Kidney (tissue), 13 donors: ENCODE measurements at regions not wholly inside any gene's neighbourhood (a gene's known extent, or its start where the extent isn't known, plus 50 kb on each side); places are given as distances from the start of the nearest gene placed in this dataset.

ENCODE experiments used
- DNase-seq, 5 donors: peaks; one replicate each; pipeline ENCODE4 v3.0.0-alpha.2; 2013 to 2020
- FAIRE-seq: peaks from 2 replicates; lab custom pipeline; 2012; peaks lifted over from hg19 to GRCh38; lab: Jason Lieb, UNC
- H3K27ac ChIP-seq, 2 donors: one replicate each; pipeline ENCODE4 v1.7.0; 2013; ENCODE audit warnings: low read depth in 2 of 2, low read length in 2 of 2, inconsistent platforms in 1 of 2
- H3K27me3 ChIP-seq: one replicate; pipeline ENCODE4 v1.7.1; 2013; ENCODE audit warnings: low read length, inconsistent platforms; ENCODE audit not compliant: control insufficient read depth, insufficient read depth
- H3K36me3 ChIP-seq, 3 donors: one replicate each; pipeline versions ENCODE4 v1.7.0 to v1.7.1; 2013; ENCODE audit warnings: low read length in 3 of 3, control low read depth in 1 of 3, inconsistent platforms in 1 of 3; ENCODE audit not compliant: insufficient read depth in 3 of 3, control insufficient read depth in 2 of 3
- H3K4me1 ChIP-seq, 3 donors: one replicate each; pipeline versions ENCODE4 v1.7.0 to v1.7.1; 2013; ENCODE audit warnings: low read length in 3 of 3, inconsistent platforms in 1 of 3, low read depth in 1 of 3; ENCODE audit not compliant: control insufficient read depth in 2 of 3, insufficient read depth in 2 of 3
- H3K4me3 ChIP-seq, 3 donors: one replicate each; pipeline versions ENCODE4 v1.7.0 to v1.8.1; 2013; ENCODE audit warnings: low read length in 3 of 3, control low read depth in 1 of 3, inconsistent platforms in 1 of 3
- H3K9ac ChIP-seq, 3 donors: one replicate each; pipeline versions ENCODE4 v1.7.0 to v1.7.1; 2013; ENCODE audit warnings: low read length in 3 of 3, control low read depth in 1 of 3, inconsistent platforms in 1 of 3
- H3K9me3 ChIP-seq, 3 donors: one replicate each; pipeline versions ENCODE4 v1.7.0 to v1.7.1; 2013; ENCODE audit warnings: low read length in 3 of 3, control low read depth in 1 of 3, inconsistent platforms in 1 of 3; ENCODE audit not compliant: control insufficient read depth in 2 of 3, insufficient read depth in 1 of 3
- intact Hi-C: fragments of 100-400 bp; cut with DNase I; formaldehyde crosslinking; loops from one replicate; pipeline ENCODE4 v1.11.1; 2022
- TF ChIP-seq, protein P1 (sequence below): IDR thresholded peaks from 3 replicates; pipeline ENCODE4 v1.5.1; 2012; ENCODE audit warnings: mild to moderate bottlenecking, moderate library complexity, borderline replicate concordance; ENCODE audit not compliant: insufficient read depth; ENCODE audit errors: extremely low read depth
- donor health status: control.
- donor health status: control.
- donor health status: control.
- donor health status: control.
- donor health status: control.
- donor health status: DM: yes; HTN: yes; CAD: no.
- donor health status: Normal renal cell carcinoma (clear cell type).

DNA sequence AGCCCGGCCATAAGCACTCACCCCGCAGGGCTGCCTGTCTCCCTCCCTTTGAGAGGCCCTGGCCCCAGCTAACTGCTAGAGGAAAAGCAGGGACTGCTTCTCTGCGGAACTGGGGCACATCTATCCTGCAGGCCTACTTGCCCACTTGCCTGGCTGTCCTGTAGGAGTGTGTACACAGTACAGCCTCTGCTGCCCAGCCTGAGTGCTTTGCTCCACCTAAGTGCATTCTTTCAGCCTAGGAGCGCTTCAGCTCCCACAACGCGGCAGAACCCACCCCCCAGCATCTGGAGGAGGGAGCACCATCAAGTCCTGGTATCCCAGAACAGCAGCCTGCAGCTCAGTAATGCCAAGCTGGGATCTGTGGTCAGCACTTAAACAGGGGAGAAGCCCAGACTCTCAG, 79.9 kb upstream of the CD163 start:
- intact Hi-C loops, result no loop called here
- DNase-seq (no peak), FAIRE-seq (no peak)
- no peaks in the 10 kb centered on the region for H3K4me1 ChIP-seq
- no peak overlapping the region for H3K4me3 ChIP-seq
- no peaks in the 10 kb centered on the region for H3K27me3 ChIP-seq
- TF ChIP-seq, protein P1, sequence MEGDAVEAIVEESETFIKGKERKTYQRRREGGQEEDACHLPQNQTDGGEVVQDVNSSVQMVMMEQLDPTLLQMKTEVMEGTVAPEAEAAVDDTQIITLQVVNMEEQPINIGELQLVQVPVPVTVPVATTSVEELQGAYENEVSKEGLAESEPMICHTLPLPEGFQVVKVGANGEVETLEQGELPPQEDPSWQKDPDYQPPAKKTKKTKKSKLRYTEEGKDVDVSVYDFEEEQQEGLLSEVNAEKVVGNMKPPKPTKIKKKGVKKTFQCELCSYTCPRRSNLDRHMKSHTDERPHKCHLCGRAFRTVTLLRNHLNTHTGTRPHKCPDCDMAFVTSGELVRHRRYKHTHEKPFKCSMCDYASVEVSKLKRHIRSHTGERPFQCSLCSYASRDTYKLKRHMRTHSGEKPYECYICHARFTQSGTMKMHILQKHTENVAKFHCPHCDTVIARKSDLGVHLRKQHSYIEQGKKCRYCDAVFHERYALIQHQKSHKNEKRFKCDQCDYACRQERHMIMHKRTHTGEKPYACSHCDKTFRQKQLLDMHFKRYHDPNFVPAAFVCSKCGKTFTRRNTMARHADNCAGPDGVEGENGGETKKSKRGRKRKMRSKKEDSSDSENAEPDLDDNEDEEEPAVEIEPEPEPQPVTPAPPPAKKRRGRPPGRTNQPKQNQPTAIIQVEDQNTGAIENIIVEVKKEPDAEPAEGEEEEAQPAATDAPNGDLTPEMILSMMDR, result no peak
- H3K9me3 ChIP-seq, result peaks cover 0 to 2% (median 0%) of the 10 kb centered on the region in 3 donors
- H3K36me3 ChIP-seq, result no peaks in the 10 kb centered on the region
- no peak overlapping the region for H3K9ac ChIP-seq
- no peak overlapping the region for H3K27ac ChIP-seq

DNA sequence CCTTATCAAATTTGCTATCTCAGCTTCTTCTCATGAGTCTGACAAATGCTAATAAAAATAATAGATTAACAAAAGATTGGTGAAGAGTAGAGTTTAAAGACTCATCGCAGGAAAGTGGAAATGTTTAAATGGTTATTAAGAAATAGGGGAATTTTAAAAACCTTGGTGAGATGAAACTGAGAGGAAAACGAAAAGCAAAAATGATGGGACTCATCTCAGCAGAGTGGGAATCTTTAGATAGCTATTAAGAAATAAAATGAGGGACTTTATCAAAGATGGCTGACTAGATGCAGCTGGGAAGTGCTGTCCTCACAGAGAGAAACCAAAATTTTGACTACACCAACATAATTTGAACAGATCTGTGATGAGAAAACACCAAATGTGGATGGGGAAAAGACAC, 79.2 kb upstream of the CD163 start:
- Histone ChIP-seq H3K4me3 (no peak overlapping the region), H3K27me3 (no peaks in the 10 kb centered on the region), H3K27ac (no peak overlapping the region), H3K4me1 (no peaks in the 10 kb centered on the region), H3K9ac (no peak overlapping the region), H3K36me3 (no peaks in the 10 kb centered on the region), H3K9me3 (peaks cover 0 to 2% (median 0%) of the 10 kb centered on the region in 3 donors)
- TF ChIP-seq, protein P1, result no peak
- FAIRE-seq (no peak), DNase-seq (no peak)
- intact Hi-C loops, result no loop called here

DNA sequence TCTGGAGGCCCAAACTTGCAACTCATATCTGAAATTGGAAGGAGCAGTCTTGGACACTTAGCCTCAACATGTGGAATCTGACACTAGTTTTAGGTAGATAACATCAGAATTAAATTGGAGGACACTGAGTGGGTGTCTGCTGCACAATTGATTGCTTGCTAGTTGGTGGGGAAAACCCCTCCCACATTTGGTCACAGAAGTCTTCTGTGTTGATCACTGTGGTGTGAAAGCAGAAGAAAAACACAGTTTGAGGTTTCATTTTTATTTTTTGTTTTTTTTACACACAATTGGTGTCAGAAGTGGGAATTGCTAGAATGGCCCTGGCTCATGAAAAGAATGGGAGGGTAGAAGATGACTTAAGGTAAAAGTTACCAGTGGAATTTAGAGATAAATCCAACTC, 78.0 kb upstream of the CD163 start:
- intact Hi-C loops, result no loop called here
- H3K9me3 ChIP-seq, result peaks cover 0 to 2% (median 0%) of the 10 kb centered on the region in 3 donors
- DNase-seq (no peak), FAIRE-seq (no peak)
- H3K9ac ChIP-seq, result no peak overlapping the region
- H3K4me3 ChIP-seq, result no peak overlapping the region
- no peak overlapping the region for H3K27ac ChIP-seq
- TF ChIP-seq, protein P1, result no peak
- no peaks in the 10 kb centered on the region for H3K36me3 ChIP-seq
- H3K27me3 ChIP-seq, result no peaks in the 10 kb centered on the region
- no peaks in the 10 kb centered on the region for H3K4me1 ChIP-seq

DNA sequence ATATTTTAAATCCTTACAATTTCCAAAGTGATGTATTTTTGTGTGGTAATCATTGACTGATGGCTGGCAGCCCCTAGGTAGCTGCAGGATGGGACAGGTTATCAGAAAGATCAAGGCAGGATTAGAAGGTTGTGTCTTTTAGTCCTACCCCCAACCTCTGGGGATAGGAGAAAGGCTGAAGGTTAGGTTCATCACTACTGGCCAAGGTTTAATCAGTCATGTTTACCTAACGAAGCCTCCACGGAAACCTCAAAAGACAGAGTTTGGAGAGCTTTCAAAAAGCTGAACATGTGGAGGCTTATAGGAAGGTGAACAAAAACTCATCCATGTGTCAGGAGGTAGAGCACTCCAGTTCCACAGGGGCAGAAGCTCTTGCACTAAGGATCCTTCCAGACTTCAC, 77.5 kb upstream of the CD163 start:
- no peaks in the 10 kb centered on the region for H3K4me1 ChIP-seq
- intact Hi-C loops, result no loop called here
- no peak overlapping the region for H3K9ac ChIP-seq
- peaks cover 0 to 2% (median 0%) of the 10 kb centered on the region in 3 donors for H3K9me3 ChIP-seq
- no peak overlapping the region for H3K27ac ChIP-seq
- no peaks in the 10 kb centered on the region for H3K27me3 ChIP-seq
- DNase-seq (no peak), FAIRE-seq (no peak)
- no peaks in the 10 kb centered on the region for H3K36me3 ChIP-seq
- no peak overlapping the region for H3K4me3 ChIP-seq
- TF ChIP-seq, protein P1, result no peak
